ENCODE measurements at regions not wholly inside any gene's neighbourhood (a gene's known extent, or its start where the extent isn't known, plus 50 kb on each side); places are given as distances from the start of the nearest gene placed in this dataset.
"Not testable (repeated sequence)": the region's sequence is repeated elsewhere in the genome, so short reads cannot be mapped to it uniquely, and the experiment has no call there.

- no peak for DNase-seq
Measured at GRCh38 chr17:28247671-28248555, 71.1 kb upstream of the TMEM97 start.

- no peak for DNase-seq
Measured at GRCh38 chr17:28249706-28250105, 69.3 kb upstream of the TMEM97 start.

- peak; percentile 59 for DNase-seq
Measured at GRCh38 chr17:28252436-28252835, 66.6 kb upstream of the TMEM97 start.

- no peak for DNase-seq
Measured at GRCh38 chr17:28253663-28254062, 65.3 kb upstream of the TMEM97 start.

- no peak for DNase-seq
Measured at GRCh38 chr17:28255616-28256015, 63.4 kb upstream of the TMEM97 start.

GRCh38 chr17:28256370-28256769 lies 62.6 kb upstream of the TMEM97 start:
- DNase-seq: no peak

- DNase-seq: no peak
Measured at GRCh38 chr17:28256881-28257280, 62.1 kb upstream of the TMEM97 start.

GRCh38 chr17:28258347-28258887 lies 60.6 kb upstream of the TMEM97 start:
- no peak for DNase-seq

GRCh38 chr17:28261219-28261618 lies 57.8 kb upstream of the TMEM97 start:
- no peak for DNase-seq

- not testable (repeated sequence) for DNase-seq
Measured at GRCh38 chr17:28262123-28262745, 56.8 kb upstream of the TMEM97 start.

- DNase-seq: not testable (repeated sequence)
Measured at GRCh38 chr17:28264902-28265548, 54.0 kb upstream of the TMEM97 start.

GRCh38 chr17:28265856-28266546 lies 53.0 kb upstream of the TMEM97 start:
- DNase-seq: not testable (repeated sequence)

GRCh38 chr17:28266547-28266920 lies 52.5 kb upstream of the TMEM97 start:
- not testable (repeated sequence) for DNase-seq

- not testable (repeated sequence) for DNase-seq
Measured at GRCh38 chr17:28266926-28267719, 51.9 kb upstream of the TMEM97 start.

GRCh38 chr17:28267720-28268609 lies 51.0 kb upstream of the TMEM97 start:
- DNase-seq: no peak

- DNase-seq: no peak
Measured at GRCh38 chr17:28268610-28269313, 50.2 kb upstream of the TMEM97 start.

Measured in fibroblast of skin of right biceps (primary cell).